GM18519 (cell line): ENCODE measurements at regions not wholly inside any gene's neighbourhood (a gene's known extent, or its start where the extent isn't known, plus 50 kb on each side); places are given as distances from the start of the nearest gene placed in this dataset.
"Not testable (repeated sequence)": the region's sequence is repeated elsewhere in the genome, so short reads cannot be mapped to it uniquely, and the experiment has no call there.

Experiments used
- ATAC-seq: cut with Tn5 transposase; IDR thresholded peaks from one replicate; pipeline ENCODE4 v1.9.1; 2021; ENCODE audit warnings: mild to moderate bottlenecking, moderate library complexity; ENCODE audit not compliant: unreplicated experiment, low FRiP score

DNA sequence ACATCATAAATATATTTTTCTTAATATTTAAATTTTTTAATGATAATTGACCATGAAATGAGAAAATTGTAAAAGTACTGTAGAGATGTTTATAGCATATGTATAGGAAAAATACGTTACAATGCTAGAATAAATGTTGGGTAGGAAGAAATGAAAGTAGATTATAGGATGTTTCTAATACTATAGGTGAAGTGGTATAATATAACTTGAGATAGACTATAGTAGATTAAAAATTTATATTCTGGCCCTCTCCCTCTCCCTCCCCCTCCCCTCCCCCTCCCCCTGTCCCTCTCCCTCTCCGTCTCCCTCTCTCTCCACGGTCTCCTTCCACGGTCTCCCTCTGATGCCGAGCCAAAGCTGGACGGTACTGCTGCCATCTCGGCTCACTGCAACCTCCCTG, 585.9 kb upstream of the SEMA6D start:
- not testable (repeated sequence) for ATAC-seq

DNA sequence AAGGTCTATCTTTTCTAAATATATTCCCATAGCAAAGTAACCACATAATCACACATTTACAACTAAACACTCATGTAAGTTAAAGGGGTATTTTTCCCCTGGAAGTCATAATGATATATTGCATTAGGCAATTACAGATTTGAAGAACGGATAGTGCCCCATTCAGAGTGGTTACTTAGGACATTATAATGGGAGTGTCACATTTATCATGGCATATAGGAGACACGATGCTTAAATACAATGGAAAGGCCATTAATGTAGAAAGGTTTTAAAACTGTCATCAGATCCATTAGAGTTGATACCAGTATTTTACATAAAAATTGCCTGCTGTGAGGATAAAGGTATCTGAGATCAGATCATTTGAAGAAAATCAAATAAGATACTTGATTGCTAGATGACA, 582.0 kb upstream of the SEMA6D start:
- ATAC-seq: no peak

DNA sequence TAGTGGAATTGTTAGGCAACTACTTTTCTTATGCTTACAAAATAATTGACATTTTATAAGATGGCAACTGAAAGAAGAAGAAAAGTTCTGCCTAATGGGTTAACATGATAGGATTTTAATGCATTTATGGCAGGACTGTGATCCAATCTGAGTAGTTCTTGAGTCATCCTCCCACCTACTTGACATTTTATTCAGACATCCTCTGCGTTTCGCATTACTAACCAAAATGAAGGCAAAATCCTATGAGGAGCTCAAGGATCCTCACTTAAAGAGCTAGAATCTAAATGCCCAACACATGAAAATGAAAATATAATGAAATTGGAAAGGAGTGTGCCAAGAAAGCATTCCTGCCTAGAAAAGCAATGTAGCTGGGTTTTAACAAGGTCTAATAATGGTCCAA, 581.1 kb upstream of the SEMA6D start:
- no peak for ATAC-seq

DNA sequence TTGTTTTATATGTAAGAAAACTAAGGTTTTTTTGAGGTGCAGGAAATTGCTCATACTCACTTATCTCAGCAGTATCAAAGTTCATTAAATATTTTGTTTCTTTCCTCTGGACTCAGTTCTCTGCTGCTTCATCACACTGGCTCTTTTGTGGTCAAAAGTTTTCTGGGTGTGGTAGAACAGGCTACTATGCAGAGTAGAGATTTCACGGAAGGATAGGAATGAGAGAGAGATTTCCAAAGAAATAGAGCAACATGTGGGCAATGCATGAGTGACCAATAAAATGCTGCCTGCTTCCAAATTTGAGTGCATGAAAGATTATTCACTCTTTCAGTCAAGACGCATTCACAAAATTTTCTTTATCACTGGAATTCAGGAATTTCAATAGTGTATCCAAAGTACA, 577.3 kb upstream of the SEMA6D start:
- no peak for ATAC-seq

DNA sequence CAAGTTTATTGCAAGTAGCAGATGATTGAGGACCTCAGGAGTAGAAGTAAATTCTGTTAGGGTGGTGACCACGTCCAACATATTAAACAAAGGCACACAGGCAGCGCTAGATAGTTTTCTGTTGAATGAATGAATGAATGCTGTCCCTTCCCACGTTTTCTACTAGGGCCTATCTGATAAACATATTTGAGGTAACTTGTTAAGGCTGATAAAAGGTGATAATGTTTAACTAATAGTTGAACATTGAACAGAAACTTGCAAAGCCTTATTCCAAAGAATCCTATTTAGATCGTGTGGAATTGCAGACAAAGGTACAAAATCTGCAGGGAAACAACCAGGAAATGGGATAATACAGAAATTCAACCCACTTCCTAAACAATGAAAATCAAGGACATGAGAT, 559.5 kb upstream of the SEMA6D start:
- ATAC-seq: no peak

DNA sequence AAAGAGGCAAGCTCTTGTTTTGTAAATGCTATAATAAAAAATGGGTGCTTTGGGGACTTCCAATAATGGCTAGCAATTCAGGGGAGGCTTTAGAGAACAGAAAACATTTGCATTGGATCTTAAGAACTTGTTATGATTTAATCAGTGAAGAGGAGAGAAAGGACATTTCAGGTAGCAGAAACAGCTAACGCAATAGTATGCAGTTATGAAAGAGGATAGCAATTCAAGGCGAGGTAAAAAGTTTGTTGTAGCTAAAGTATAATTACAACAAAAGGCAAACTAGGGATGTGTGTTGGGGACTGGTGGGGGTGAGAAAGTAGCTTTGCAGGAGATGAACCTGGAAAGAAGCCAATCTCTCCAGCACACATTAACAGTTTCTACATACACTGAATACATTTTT, 558.7 kb upstream of the SEMA6D start:
- no peak for ATAC-seq

DNA sequence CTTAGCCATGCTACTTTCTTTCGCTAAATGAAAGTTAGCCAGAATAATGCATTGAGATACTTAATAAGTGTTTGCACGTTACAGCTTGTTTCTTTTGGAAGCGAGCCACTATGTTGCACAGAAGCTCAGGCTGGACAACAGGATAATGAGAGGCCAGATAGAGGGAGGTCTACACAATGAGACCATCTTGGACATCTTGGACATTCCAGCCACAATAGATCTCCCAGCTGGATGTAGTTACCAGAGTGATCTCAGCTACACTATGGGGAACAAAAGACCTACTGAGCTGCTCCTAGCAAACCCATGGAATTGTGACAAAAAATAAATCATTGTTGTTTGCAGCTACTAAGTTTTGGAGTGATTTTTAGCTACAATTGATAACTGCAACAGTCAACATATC, 540.1 kb upstream of the SEMA6D start:
- no peak for ATAC-seq

DNA sequence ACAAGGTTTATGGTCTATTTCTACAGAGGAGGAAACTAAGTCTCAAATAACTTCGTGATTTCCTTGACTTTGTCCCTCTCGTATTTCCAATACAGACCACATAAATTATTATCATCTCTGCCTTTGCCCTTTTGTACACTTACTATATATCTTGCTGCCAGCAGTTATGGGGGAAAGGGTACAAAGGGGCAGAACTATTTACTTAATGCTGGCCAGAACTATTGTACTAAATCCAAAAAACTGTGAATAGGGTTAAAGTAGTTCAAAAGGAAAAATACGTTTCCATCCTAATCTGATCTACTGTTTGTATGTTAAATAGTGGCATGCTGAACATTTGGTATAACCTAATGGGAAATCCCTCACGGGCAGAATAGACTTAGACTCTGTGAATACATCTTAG, 537.3 kb upstream of the SEMA6D start:
- ATAC-seq: no peak

DNA sequence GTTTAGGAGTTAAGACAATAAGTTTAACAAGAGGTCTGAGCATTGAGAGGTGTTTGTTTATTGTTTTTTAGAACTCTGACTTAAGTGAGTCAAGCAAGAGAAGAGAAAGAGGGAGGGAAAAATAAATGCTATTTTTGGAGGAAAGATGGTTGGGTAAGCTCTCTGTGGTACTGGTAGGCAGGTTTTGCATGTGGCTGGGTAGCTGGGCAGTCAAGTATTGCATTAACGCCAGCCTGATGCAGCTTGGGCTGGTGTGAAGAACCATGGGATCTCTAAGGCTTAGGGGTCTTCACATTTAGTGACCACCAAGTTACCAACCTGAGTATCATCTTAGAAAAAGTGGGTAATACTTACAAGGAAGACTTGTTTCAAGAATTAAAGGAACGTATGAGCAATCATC, 534.5 kb upstream of the SEMA6D start:
- no peak for ATAC-seq

DNA sequence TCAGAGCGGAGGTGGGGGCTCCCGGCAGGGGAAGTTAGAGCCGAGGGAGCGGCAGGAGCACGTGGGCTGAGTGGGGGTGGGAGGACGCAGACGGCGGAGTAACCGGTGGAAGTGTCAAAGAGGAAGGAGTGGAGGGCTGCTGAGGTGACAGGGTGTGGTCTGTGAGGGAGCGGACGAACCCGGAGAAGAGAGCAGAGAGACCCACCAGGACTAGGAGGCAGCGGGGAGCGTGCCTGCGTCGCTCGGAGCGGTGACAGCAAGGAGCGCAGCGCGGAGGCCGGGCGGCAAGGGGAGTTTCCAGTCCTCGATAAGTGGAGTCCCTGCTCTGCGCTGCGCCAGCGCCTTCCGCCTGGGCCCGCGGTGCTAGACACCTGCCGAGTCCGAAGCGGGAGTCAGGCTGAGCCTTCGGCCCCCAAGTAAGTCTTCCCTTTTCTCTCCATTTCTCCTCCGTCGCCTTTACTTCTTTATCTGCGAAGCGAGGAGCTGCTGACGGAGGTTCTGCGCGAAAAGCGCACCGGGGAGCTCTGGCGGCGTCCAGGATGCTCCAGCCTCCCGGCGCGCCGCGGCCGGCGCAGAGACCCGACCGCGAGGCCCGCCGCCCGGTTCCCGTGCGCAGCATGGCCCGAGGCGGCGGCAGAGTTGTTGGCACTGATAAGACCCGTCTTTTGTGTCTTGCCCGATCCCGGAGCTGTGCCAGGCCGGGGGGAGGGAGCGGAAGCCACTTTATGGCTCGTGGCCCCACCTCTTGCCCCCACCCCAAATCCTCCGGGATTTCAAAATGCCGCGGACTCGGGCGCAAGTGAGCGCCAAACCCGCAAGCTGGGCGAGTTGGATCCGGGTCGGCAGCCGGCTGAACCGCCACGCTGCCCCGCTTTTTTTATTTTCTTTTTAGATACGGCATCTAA, 533.0 kb upstream of the SEMA6D start:
- peak; percentile 51 for ATAC-seq

DNA sequence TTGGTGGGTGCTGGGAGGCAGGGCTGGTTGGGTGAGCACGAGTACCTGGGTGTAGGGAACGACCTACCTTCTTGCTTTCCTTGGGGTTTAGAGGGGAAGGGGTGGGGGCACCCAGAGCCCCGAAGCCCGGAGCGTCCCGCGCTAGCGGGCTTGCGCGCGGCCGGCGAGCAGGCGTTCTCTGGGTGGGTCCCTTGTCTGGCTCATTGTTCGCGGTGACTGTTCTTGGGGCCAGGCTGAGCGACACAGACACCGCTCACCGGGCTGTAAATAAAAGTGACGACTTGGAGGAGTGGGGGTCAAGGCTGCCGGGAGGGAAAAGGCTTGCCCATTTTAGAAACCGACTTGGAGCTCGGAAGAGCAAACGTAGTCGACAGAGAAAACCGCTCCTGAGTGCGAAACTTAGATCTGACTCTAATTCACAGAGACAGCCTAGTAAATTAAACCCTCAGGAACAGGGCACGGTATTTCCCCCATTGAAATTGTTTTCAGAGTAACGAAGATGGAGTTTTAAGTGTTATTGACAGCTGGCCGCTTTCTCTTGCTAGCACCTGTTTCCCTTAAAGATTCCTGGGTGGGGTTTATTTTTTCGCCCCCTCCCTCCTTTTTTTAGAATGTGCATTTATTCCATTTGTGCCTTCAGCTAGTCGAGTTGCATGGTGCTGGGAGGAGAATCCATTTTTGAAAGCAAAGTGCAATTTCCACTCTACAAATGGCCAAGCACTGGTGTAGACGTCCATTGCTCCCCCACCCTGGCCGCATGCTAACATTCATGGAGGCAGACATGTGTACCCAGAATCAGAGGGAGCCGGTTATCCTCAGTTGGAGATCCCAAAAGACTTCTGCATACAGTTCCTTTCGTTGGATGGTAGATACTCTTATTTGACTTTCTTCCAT, 532.1 kb upstream of the SEMA6D start:
- ATAC-seq: no peak

DNA sequence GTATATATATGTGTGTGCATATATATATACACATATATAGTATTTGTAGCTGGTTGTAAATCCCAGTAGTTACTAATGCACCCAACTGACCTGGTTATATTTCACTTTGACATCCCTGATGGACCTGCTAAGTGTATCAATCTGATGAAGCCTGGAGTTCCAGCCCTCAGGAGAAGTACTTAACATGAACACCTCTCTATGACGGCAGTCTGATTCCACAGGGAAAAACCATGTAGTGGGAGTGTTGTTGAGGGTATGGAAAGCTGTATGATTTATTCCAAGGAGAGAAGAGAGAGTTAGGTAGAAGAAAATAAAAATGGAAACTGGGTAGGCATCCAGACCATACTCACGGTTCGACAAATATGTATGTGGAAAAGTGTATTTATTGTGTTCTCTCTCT, 531.2 kb upstream of the SEMA6D start:
- ATAC-seq: no peak

DNA sequence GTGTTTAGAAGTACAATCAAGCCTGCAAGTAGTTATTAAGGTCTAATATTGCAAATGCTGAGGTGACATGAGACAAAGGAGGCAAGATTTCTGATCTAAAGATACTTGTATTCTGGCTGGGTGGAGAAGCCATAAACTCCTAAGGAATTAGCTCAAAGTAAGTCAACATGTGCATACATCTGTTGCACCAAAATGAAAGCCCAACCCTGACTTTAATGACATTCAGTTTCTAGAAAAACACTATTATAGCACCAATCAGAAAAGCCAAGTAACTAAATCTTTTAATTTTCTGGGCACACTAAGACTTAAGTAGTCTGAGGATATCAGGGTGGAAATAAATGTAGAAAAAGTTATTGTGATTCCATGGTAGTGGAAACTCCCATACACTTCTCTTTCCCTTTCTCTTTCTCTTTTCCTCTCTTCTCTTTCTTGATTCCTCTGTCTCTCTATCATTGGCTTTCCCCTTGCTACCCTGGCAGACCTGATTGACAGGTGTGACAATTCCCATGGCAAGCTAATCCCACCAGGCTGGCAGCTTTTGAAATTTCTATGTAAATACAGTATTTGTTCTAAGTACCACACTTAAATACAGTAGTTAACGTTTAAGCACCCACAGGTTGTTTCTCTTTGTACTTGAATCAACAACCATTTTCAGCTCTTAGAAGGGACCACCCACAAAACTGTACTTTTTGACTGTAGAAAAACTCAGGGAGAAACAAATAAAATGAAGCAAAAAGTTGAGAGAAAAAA, 528.4 kb upstream of the SEMA6D start:
- ATAC-seq: no peak

DNA sequence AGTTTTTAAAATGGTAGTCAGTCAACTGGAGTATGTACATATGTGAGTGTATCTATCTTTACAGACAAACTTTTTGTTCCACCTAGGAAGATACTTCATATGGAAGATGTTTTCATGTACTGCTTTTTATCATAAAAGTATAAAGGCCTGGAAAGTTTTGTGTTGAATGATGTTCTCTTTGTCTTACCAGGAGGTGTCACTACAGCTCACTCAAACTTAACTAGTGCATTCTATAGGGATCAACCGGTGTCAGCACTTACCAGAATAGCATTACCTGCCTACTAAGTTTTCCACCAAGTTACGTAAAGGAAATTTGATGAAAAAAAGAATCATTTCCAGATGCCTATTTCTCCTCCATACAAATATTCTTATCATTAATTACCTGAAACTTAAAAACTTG, 522.6 kb upstream of the SEMA6D start:
- no peak for ATAC-seq

DNA sequence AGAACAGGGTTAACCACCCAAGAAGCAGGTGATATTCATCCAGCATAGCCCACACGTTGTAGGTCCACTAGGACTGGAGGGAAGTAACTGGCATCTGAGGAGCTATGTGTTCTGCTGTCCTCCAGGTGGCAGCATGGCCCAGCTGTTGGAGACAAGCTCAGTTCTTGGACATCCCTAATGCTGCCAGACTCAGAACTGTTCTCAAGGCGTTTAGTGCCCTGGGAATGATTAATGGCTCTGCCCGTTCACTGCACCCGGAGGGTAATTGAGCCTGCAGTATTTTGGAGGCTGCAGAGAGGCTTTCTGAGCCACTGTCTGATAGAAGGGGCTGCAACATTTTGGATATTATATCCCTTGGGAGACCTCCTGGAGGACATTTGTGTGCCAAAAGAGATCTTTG, 521.3 kb upstream of the SEMA6D start:
- ATAC-seq: peak; percentile 93

DNA sequence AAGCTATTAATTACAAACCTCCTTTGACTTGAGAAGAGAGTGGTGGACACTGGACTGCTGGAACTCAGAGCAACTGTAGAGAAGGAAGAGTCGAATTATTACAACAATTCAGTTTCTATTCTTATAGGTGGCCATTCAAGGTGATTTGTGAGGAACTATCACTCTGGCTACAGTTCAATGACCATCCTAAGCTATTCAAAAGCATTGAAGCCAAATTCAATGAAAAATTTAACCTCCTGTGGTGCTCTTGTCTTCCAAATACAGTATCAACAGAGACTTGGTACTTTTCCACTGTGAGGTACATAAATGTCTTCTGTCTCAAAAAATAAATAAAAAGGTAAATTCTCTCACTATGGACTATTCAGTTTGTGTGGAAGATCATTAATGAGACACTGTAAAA, 513.3 kb upstream of the SEMA6D start:
- no peak for ATAC-seq

DNA sequence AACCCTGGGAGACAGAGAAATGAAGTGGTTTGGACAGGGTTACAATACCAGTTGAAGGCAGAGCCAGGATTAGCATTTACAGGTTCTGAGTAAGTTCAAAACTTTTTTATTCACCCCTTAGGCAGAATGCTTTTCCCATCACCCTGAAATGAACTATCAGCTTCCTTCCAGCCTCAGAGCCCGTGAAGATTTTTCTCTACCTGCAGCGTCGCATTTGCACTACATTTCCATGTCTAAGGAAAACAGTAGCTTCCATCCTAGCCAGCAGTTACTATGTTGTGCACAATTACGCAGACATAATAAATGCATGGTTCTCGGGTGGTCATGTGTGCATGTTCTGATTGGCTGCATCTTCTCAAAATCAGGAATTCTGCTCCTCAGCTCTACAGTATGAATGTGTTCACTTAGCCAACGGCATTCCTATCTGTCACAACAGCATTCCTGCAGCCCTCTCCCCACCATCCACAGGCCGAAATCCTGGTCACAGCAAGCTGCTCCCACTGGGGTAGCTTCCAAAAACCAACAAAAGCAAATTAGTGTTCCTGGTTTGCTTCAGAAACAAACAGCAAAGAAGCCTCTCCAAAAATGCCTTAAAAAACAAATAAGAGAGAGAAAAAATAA, 510.8 kb upstream of the SEMA6D start:
- no peak for ATAC-seq

DNA sequence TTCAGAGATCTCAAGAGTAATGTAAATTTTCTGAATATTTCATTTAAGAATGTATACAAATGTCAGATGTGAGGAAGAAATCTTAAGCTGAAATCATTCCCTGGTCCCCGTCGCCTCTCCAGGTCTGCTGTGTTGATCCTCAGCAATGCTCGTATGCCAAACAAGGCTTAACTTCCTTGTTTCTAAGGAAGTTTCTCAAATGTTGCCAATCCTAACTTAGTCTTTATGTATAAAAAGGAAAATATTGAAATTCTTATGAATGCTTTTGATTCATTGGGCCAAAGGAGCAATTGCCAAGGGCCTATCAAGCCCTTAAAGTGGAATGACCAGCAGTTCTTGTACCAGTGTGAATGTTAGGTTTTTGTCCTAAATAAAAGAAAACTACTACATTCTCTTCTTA, 507.7 kb upstream of the SEMA6D start:
- ATAC-seq: no peak

DNA sequence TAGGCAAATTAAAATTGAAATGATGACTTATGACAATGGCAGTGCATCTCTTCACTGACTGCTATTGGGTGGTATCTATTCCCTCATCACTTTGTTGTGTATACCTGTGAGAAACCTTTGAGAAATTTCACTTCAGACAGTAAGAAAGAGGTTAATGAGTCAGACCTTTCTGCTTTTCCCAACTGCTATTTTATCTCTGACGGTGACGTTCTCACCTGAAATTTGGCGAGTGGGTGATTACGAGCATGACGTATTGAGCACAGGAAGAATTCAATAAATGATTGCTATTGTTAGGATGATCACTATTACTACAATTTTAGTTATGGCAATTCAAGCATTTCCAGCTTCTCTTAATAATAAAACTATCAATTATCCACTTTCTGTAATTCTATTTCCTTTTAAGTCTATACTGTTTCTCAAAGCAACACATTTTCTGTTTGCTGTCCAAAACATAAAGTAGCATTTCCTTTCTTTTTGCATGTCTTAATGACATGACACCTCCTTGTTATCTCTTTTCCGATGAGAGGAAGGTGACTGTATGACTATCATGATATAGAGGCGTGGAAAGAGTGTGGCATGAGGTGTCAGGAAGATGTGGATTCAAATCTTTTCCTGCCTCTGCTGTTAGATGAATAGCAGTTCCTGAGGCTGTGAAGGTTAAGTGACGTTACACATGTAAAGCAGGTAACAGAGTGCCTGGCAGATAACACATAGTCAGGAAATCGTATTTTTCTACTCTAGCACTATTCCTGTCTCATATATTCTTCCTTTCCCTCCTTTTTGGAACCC, 504.9 kb upstream of the SEMA6D start:
- ATAC-seq: no peak

DNA sequence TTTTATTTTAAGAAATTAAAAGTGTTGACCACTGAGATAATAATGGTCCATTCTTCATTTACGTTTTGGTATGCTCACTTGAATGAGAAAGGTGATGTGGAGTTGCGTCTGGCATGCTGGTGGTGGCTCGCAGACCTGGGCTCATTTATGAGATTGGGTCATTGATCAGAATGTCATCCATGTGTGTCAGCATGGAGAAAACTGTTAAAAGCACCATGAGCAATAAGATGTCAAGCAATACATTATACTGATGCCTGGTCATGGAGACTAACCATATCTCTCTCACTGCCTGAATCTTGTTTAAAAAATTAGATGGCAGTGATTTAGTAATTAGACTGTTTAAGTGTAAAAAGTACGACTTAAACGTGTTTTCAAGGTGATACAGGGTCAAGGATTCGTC, 503.4 kb upstream of the SEMA6D start:
- no peak for ATAC-seq
